Right lung (tissue), 2 donors: ENCODE measurements at regions not wholly inside any gene's neighbourhood (a gene's known extent, or its start where the extent isn't known, plus 50 kb on each side); places are given as distances from the start of the nearest gene placed in this dataset.

Source experiments
- DNase-seq, 2 donors: peaks; one replicate each; pipeline ENCODE4 v3.0.0-alpha.2; 2013

DNA sequence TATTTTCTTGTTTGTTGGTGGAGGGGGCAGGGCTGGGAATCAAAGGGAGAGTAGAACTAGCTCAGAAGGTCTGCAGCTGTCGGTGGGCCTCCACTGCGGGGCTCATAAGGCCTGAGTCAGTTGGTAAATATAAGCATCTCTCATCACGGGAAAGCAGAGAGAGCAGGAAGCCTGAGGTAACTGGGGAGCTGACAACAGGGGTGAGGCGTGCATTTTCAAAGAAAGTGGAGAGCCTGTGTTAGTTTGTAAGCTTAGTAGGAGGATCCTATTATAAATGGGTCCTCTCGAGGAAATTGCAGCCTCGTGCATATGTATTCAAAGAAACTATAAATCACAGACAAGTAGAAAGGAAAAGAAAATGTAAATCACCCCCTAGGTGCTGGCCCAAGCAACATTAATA, 221.0 kb upstream of the CDH13 start:
- no peak for DNase-seq

DNA sequence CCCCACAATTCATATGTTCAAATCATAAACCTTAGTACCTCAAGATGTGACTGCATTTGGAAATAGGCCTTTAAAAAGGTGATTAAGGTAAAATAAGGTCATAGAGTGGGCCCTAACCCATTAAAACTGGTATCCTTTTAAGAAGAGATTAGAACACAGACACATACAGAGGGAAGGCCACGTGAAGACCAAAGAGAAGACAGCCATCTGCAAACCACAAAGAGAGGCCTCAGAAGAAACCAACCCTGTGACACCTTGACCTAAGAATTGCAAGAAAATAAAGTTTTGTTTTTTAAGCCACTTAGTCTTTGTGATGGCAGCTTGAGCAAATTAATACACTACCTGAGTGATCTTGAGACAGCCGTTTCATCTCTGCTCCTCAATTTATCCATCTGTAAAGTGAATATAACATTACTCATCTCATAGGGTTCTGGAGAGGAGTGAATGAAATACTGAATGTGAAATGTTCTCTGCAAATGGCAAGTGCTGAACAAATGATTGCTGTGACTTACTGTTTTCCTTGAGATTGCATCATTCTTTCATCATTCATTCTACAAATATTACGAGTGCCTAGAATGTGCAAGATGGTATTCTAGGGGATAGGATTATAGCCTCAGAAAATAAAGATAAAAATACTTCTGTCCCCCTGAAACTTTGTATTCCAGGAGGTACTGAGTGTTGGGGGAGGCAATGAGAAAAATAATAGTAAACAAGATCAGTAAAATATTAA, 222.0 kb upstream of the CDH13 start:
- no peak for DNase-seq

DNA sequence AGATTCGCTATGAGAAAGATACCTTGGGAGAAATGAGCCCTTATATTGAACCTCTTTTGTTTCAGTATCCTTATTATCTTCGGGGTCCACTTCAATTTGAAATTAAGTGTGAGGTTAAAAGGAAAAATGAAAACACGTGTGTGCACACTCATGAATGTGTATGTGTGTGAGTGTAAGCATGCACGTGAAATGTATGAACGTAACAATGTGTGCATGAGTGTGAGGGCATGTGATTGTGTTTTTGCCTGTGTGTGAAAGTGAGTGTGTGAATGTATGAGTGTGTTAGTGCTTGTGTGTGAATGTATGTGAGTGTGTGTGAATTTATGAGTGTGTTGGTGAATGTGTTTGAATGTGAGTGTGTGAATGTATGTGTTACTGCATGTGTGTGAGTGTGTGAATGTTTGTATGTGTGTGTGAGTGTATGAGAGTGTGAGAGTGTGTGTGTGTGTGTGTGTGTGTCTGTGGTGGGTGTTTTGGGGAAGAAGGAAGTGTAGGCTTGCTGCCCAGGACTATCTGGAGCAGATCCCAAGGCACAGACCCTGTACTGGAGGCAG, 224.0 kb upstream of the CDH13 start:
- no peak for DNase-seq

DNA sequence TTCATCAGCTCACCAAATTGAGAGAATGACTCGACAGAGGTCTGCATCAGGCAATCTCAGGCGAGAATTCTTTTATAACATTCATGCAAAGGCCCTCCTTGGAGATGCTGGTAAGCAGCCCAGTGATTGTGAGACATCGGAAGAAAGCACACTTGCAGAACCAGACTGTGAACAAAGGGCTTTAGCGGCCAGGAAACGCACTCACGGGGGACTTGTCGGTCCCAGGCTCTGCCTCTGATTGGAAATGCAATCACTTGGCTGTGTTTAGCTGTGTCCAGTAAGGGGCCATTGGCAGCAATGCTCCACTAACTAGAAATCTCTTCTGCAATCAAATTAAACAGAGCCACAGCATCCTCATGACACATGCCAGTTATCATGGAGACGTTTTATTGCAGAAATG, 226.7 kb upstream of the CDH13 start:
- no peak for DNase-seq

DNA sequence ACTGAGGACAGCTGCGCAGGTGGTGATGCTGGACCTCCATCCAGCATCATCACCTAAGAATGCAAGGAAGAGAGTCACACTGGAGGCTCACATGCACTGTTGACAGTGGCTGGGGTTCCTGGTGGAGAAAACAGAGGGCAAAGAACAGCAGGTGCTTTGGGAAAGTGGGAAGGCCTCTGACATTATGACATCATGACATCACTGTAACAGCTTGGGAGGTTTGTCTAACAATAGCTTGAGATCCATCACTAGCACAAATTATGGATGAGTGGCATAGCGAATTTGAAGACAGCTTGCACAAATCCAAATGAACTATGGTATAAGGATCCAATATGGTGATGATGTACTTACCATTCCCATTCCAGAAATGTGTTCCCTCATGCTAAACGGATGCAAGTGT, 226.5 kb upstream of the MPHOSPH6 start:
- no peak for DNase-seq

DNA sequence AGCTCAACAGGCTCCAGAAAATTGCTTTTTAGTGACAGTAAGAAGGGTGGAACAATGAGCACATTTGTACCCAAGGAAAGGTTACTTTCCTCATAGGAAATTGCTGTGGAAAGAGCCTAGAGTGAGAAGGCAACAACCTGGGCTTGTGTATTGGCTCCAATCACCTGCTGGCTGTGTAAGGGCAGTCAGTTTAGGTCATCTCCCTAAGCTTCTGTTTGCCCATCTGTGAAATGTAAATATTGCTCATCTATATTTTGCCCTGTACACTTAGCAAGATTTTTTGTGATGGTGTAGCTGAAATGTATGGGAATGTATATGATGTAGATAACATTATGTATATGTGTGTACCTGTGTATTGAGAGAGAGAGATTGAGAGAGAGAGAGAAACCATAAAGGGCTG, 225.2 kb upstream of the MPHOSPH6 start:
- DNase-seq, result no peak

DNA sequence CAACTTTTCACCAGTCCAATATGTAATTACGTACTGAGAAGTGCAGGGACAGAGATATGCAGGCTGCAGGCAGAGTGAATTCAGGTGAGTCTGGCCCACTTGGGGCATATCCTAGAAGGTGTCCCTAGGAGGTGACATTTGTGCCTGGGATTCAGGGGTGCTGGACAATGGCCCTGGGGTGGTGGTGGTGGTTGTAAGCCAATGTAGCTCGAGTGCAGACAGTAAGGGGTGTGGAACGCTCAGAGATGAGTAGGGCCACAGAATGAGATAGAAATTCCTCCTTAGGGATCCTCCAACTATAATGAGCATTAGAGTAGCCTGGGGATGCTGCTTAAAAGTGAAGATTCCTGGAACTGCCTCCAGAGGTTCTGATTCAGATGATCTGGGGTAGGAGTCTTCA, 221.7 kb upstream of the MPHOSPH6 start:
- no peak for DNase-seq

DNA sequence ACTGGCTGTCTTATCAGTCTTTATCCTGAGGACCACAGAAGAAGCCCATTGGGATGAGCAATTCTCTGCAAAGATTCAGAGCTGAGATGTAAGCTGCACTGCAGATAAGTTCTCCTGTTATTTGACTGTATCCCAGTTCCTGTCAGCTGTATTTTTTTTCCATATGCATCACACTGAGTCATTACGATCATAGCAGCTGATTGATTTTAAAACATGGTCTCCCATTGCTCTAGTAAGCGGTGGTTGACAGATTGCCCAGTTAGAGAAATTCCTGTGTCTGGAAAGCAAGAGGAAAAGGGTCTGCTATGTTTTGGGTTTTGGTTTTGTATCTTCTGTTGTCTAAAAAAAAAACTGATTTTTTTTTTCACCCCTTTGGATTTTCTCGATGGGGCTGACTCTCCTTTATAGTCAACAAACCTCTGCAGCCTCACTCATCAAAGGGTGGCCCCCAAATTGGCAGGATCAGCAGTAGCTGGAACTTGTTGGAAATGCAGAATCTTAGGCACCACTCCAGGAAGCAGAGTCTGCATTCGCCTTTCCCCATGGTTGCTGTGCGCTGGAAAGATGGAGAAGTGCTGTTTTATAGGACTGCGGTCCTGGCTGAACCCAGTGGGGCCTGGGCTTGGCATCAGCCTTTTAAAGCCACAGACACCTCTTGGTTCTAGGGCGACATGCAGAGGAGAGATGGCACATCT, 220.1 kb upstream of the MPHOSPH6 start:
- no peak for DNase-seq

DNA sequence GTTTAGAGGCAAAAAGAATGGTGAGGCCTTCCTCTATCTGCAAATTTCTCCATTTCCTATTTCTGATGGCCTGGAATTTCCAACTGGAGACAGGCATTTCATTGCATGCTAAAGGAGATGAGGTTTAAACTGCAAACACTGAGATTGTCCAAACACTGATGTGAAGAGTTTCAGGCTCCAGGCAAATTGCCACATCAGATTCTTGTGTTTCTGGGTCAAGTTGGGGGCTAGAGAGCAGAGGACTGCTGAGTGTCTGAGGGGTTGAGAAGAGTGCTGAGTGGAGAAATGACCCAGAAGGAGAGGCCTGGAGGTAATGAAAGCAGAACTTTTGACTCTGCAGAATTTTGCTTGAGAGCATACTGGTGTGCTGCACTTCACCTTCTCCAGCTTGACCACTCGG, 216.7 kb upstream of the MPHOSPH6 start:
- no peak for DNase-seq

DNA sequence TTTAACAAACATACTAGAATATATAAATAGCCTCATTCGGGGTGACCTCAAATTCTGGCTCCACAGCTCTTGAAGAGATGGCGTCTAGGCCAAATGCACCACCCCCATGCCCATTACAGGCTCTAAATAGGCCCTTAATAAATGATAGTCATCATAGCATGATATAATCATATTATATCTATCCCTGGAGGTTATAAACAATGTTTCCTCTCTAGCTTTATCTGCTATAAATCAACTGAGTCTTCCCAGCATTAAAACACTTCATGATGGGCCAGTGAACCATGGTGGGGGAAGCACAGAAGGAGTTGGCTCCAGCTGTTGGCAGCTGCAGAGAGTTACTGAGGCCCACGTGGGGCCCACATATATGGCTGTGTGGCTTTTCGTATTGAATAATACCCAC, 214.9 kb upstream of the MPHOSPH6 start:
- peak in 1 of 2 donors; percentile 29 for DNase-seq

DNA sequence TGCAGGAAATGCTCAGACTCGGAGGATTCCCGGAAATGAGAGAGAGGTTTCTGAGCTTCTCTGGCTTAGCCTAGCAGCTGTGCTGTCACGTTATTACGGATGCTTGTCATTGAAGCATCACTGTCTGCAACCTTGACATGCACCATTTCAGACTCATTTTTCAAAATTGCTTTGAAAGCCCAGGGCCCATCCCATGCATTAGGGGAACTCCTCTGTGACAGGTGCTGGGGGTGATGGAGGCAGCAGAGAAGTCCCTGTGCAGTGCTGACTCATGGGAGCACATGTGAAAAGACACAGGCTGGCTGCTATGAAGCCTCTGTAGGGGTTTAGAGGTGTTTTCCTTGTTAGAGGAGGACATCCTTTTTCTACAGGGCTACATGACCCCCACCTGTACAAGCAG, 214.0 kb upstream of the MPHOSPH6 start:
- DNase-seq, result no peak

DNA sequence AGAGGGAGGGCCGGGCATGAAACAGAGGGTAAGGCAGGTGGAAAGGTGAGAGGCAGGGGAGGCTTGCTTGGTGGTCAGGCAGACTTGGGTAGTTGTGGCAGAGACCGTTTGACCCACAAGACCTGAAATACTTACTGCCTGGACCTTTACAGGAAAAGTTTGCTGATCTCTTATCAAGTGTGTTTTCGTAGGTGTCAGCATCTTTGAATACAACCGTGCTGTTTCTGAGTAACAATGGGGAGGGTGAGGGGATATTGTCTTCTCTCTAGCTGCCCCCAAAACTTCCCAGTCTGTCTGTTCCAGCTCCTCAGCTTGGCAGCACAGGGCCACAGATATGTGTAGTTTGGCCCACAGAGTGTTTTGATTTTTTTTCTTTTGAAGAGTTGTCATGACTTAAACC, 212.5 kb upstream of the MPHOSPH6 start:
- no peak for DNase-seq

DNA sequence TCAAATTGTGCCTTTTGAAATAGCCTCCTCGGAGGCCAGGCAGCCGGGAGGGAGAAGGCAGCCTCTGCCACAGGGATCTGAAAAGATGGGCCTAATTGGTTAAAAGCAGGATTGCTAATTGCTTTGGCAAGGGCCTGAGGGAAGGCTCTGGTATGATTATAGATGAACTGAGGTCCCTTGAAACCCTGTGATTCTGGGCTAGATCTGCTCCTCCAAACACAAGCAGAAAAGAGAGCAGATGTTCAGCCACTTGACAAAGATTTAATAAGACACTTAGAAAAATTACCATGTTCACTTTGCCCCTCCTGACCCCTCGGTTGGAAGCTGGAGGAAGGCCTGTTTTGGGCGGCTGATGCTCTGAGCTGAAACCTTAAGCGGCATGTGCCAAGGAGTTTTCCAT, 209.5 kb upstream of the MPHOSPH6 start:
- no peak for DNase-seq

DNA sequence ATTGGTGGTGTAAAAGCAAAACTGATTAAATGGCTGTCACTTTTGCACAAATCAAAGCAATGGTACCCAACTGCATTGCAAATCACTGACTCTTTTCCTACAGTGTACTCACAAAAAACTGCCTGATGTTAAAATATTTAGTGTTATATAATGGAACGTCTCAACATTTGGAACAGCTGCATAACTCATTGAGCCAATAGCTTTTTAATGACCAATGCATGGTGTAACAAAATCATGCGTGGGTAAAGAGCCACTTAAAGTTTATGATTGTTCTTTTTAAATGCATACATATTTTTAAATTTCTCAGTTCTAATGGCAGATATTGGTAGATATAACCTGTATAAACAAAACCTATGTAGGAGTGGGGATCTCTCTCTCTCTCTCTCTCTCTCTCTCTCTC, 204.0 kb upstream of the MPHOSPH6 start:
- peak in 1 of 2 donors; percentile 52 for DNase-seq

DNA sequence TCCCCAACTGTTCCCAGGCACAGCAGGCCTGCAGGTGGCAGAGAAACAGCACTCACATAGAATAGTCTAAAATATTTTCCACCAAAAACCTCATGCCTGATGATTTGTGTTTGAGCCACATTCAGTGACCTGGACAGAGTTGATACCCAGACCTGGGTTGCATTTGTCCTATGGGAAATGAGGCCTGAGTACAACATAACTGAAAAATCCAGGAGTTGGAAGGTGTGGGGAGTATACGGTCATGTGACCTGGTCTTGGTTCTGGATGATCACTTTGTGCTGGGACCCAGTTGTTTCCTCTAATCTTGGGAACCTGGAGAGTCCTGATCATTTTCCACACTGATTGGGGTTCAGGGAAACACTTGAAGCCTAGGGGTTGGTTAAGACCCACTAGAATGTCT, 200.3 kb upstream of the MPHOSPH6 start:
- no peak for DNase-seq

DNA sequence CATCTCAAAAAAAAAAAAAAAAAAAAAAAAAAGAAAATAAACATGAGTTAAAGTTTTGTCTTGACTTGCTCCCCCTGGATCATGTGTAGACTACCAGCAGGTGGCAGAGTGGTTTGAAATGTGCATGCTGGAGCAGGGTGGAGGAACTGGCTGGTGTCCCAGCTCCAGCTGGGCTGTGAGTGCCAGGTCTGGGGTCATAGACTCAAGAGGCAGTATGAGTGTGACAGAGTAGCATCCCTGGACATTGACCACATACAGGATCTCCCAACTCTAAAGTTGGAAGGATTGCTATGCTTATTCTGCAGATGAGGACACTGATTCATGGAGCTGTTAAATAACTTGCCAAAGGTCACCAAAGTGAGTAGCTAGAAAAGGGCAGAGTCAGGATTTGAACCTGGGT, 198.0 kb upstream of the MPHOSPH6 start:
- peak in 1 of 2 donors; percentile 47 for DNase-seq

DNA sequence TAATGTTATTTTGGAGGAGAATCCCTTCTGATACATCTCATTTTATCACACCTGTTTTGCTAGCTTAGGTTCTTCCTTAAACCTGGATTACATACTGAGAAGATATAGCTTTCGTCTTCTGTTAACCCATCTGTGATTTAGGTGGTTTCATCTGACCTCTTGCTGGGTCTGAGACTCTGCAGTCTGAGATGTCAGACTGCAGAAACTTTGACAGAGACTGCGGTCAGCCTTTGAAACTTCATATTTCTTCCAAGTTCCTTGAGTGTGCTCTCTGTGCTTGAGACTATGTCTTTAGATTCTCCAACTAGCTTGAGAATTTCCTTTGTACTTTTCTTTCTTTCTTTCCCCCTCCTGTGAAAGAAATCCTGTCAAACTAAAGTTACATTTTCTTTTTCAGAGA, 196.4 kb upstream of the MPHOSPH6 start:
- no peak for DNase-seq

DNA sequence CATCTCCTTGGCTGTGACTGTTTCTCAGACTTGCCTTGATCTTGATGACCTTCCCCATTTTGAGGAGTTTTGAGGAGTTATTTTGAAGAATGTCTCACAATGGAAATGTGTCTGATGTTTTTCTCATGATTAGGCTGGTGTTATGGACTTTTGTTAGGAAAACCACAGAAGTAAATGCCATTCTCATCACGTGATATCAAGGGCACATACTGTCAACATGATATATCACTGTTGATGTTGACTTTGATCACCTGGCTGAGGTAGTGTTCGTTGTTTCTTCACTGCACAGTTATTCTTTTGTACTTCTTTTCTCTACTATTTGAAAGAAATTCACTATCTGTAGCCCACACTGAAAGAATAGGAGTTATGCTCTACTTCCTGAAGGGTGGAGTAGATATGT, 194.7 kb upstream of the MPHOSPH6 start:
- no peak for DNase-seq

DNA sequence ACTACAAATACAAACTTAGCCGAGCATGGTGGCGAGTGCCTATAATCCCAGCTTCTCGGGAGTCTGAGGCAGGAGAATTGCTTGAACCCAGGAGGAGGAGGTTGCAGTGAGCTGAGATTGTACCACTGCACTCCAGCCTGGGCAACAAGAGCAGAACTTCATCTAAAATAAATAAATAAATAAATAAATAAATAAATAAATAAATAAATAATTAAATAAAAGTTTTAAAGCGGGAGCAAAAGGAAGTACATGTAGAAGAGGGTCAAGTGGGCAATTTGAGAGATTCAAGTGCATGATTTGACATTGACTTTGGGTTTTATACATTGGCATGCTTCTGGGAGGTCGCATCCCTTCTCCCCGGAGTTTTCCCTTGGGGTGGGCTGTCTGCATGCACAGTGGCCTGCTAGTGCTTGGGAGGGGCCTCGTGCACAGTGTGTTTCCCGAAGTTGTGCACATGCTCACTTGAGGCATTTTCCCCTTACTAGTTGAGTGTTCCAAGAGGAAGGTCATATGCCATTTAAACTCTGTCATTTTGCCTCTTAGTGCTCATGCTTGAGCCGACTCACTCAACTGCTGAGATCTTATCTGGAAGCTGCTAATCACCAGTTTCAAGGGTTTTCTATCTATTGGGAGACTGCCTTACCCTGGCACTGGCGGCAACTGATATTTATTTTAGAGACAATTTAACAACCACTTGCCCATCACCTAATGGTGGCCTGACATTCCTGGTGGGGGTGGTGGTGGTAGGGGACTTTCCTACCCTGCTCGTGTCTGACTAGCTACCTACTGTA, 193.2 kb upstream of the MPHOSPH6 start:
- no peak for DNase-seq

DNA sequence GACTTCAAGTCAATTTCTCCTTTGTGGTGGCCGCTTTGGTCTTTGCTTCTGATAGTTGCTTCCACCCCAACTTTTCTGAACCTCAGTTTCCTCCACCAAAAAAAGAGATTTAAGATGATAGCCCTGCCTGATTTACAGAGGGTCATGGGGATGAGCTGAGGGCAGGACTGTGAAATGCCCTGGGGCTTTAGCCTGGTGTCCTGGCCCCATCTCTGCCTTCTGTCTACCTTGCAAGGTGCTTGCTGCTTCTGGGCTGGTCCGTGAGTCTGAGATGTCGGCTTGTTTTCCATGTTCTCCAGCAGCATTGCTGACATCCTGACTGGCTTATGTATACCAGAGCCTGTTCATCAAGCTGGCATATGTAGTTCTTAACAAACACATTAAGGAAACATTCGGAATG, 191.9 kb upstream of the MPHOSPH6 start:
- no peak for DNase-seq

DNA sequence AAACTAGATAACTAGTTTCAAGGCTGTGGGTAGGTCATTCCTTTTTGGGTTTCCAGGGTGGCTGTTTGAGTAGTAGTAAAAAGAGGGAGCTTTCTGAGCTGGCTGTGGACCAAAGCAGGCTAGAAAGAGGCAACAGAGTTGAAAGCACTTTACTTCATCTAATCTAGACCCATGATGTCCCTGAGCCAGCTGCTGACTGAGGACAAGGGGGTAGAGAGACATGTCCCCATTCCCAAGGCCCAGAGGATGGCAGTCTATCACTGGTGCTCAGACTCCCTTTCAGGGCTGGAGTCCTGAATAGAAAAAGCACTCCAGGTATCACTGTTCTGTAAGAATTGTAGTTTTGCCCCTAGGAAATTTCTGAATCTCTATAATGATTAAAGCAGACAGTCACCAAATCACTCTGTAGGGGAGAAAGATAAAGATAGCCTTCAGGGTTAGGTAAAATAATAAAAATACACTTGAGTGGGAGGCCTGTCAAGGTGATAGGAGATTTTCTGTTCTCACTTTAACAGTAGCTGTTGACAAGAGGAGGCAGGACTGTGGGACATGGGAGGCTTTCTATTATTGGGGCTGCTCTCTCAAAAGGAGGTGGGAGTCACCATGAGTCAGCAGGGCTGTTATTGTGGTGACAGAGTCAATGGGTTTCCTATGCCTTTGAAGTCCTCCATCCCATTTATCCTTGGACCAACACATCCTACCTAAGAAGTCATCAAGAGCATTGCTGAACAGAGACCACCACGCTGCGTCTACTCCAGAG, 190.2 kb upstream of the MPHOSPH6 start:
- DNase-seq, result no peak
